Dermis microvascular lymphatic vessel endothelial cell (primary cell): ENCODE measurements at regions not wholly inside any gene's neighbourhood (a gene's known extent, or its start where the extent isn't known, plus 50 kb on each side); places are given as distances from the start of the nearest gene placed in this dataset.

Source experiments
- DNase-seq, 2 donors: peaks; one replicate each; pipeline versions ENCODE4 v3.0.0 to v3.0.0-alpha.2; 2010; ENCODE audit warnings: low read depth in 2 of 2

DNA sequence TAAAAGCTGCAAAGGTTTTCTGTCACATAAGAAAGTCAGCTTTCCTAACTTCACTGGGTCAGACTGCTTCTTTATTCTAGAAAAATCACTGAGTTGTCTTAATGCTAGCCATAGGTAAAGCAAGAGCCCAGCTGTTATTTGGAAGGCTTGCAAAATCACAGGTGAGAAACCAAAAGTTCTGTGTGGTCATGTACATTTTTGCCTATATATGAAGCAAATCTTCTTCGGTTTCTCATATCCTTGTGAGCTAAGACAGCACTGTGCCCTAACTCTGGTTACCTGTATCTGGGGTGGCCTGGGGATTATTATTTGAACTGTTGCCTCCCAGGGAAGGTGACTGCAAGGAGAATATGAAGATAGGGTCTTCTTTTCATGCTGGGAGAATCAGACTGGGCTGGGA is 444.9 kb upstream of the CLINT1 start:
- no peak for DNase-seq

DNA sequence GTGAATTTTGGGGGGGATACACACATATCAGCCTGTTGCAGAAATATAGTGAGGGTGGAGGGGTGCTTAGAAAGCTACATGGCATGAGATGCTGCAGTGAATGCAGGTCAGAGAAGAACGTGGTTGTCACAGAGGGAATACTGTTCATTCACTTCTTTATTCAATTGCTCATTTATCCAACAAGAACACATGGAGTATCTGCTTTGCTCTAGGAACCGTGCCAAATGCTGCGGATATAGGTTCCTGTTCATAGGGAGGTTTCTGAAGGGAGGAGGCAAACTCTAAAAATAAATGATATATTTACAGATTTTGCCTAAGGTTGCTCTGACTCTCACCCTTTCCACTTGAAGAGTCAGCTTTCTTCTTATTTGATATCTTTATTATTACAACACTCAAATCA is 444.3 kb upstream of the CLINT1 start:
- DNase-seq = no peak

DNA sequence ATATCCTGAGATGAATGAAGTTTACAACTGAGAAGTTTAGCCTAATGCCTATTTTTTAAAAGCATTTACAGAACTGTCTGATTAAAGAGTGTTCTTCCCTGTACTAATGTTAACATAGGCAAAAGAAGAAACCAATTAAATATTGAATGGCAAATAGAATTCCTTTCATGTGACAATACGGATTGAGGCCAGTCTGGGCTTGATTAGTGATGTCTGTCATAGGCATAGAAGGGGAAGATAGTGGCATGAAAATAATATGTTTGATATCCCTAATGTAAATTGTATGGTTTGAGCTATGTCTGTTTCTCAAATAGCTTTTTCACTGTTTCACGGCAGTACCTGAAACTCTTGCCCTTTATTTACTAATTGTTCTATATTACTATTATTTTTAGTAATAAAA is 443.1 kb upstream of the CLINT1 start:
- no peak for DNase-seq

DNA sequence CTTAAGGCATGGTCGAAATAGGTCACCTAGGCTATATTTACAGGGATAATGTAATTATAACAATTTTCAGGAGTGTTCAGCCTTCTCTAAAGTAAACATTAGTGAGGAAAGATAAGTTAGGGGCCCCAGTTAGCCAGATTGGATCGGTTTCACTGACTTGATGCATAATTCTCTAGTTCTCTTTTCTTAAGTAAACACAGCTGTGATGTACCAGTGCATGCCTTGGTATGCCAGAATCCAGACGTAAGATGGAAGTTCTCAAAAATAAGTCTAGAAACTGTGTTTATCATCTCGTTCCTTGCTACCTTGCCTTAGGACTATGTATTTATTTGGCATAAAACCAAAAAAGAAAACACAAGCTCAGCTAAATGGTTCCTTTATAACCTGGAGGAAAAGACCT is 442.2 kb upstream of the CLINT1 start:
- no peak for DNase-seq

DNA sequence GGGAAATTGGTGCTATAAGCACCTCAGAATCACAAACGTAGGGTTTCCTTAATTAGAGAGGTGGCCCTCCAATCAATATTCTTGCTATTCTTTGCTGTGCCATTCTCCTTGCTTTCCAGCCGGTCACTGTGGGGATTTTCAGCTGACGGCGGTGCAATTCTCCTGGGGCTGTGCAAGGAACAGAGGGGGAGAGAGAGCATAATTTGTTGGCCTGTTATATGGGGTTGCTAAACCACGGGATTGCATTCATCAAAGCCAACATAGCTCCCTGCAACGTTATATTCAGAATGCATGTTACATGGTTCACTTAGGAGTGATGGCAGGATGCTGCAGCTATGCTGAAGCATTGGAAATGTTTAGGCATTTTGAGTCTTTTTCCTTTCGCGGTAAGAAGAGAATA is 441.3 kb upstream of the CLINT1 start:
- DNase-seq = no peak

DNA sequence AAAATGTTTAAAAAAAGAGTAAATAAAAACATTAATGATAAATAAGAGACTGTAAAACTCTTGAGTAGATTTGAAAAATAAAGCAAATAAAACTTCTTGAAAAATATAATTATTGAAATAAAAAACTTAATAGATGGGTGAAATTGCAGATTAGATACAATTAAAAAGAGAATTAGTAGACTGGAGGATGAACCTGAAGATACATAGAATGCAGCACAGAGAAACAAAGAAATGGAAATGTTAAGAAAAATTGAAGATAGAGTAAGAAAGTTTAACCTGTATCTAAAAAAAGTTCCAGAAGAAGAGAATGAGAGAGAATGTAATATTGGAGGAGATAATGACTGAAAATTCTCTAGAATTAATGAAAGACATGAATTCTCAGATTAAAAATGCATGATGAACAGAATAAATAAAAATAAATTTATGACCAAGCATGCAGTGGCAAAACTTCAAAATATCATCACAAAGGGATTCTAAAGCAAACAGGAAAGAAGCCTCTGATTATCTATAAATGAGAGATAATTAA is 438.1 kb upstream of the CLINT1 start:
- no peak for DNase-seq

DNA sequence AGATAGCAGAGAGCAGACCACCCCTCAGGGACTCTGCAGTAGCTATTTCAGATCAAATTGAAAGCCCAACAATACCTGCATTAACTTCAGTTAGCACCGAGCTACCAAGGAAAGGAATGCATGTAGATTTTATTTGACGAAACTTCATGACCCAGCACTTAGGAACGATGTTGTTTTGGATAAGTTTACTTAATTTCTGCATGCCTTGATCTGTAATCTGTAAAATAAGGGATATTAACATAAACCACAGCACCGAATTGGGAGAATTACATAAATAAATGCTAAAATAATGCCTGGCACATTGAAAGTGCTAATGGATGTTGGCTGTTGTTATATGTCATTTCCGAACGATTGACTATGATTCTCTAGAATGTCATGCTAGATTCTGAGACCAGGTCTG is 435.8 kb upstream of the CLINT1 start:
- no peak for DNase-seq

DNA sequence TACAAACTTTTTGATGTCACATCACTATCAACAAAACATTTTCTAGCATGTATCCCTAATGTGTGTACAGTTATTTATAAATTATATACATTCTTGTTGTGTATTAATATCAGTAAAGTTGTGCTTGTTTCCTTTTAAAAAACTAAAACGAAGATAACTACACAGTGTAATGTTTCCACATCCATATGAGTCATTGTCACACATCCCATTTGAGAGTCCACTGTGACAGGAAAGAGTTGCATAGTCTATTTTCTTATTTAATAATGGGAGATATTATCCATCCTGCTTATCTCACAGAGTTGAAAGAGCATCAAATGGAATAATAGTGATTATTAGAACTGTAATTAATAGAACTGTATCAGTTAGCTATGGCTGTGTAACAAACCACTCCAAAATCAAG is 434.0 kb upstream of the CLINT1 start:
- no peak for DNase-seq

DNA sequence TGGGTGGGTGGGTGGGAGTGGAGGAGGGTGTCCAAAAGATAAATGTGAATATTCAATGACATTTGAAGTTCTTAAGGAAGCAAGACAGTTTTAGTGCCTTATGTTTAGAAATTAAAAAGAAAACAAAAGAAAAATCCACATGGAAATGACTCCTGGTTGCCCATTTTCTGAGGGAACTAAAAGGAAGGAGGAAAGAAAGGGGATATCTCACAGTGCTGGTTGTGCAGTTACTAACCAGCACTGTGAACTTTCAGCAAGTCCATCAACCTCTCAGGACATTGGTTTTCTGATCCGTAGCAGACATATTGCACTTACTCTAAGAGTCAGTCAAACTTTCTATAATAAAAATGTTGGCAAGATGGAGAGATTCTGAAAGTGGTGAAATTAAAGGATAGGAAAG is 431.0 kb upstream of the CLINT1 start:
- no peak for DNase-seq

DNA sequence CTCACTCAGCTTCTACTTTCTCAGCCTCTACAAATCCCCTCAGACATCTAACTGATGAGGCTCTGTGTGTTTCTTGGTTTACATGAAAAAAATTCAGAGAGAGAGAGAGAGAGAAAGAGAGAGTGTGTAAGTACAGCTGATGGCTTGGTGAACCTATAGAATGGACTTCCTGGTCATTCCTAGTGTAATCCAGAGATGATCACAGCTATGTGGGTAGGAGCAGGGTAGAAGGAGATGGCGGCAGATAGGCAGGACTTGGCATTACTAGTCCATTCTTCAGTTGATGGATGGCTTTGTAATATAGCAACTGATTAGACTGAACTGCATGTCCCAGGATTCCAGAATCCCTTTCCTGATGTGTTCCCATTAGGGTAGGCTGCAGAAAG is 429.3 kb upstream of the CLINT1 start:
- DNase-seq = no peak

DNA sequence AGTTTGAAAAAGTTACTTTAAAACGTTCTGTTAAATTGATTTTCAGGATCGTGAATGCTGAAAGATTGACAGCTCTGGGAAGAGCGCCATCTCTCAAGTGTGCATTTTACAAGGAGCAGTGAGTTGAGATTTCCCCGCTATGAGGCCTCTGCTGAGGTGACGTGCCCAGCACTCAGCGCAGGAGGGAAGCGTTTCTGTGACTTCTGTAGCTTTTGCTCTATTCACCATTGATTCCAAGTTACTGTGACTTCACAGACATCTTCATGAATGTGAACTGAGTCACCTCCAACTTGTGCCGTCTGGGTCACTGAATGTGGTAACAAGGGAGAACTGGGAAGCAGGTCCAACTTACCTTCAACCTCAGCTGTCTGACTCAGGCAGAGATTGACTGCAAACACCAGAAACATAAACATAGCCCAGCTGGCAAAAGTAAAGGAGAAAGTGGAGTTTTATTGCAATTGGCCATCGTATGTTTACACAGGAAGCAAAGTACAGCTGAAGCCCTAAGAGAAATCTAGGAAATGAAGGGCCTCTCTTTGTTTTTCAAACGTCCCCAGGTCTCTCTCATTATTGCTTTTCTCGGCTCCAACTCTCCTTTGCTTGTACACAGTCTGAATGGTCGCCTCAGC is 428.8 kb upstream of the CLINT1 start:
- peak in 1 of 2 donors; percentile 48 for DNase-seq

DNA sequence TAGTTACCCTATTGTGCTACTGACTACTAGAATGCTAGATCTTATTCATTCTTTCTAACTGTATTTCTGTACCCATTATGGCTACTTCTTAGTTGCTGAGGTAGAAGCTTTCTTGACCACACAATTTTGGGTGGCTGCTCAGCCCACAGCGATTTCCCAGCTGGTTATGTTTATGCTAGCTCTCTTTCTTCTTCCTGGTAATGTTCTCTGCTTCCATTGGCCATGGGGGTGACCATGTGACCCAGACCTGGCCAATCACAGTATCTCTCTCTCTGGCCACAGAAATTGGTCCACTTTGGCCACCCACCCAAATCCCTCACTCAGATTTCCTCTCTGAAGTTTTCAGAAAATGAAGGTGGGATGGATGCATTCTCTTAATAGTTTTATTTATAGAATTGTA is 427.9 kb upstream of the CLINT1 start:
- no peak for DNase-seq

DNA sequence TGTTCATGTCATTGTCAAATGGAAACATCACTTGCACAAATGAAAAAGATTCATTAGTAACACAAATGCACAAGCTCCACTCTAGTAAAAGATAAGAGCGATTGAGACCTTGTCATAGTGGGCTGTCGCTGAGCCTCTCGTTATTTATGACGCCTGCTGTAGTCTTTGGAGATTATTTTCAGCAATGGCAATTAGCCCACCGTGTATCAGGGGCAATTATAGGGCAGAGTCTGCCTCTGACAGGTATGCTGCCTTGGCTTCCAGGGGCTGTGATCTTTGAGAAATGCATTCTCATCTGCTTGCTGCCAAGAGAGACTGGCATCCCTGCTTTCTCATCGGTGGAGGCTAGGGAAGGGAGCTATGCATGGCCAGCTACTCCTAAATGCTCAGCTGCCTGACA is 426.8 kb upstream of the CLINT1 start:
- no peak for DNase-seq

DNA sequence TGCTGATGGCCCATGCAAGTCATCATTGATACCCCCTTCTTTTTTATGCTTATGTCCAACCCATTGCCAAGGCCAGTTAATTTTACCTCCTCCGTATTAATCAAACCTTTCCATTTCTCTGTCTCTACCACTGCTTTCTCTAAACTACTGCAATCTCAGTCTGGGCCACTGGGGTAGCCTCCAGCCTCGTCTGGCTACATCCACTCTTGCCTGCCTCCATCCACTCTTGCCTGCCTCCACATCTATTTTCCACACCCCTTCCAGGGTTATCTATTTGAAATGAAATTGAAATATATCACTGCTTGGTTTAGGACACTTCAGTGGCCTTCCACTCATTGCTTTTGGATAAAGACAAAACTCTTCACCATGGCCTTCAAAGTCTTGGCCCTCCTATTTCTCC is 425.3 kb upstream of the CLINT1 start:
- no peak for DNase-seq

DNA sequence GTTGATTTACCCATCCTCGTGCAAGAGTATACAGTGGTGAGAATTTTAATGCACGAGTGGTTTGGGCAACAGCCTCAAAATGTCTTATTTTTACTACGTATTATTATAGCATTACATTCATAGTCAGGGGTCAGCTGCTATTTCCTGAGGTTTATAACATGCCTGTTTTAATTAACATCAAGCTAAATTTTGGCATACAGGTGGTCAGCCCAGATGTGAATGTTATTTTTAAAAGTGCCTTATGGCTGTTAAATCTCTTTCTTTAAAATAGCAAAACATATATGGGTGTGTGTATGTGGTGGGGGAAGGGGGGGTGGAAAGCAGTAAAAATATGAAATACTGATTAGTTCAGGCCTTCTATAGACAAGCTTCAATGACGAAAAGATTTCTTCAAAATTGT is 424.5 kb upstream of the CLINT1 start:
- no peak for DNase-seq

DNA sequence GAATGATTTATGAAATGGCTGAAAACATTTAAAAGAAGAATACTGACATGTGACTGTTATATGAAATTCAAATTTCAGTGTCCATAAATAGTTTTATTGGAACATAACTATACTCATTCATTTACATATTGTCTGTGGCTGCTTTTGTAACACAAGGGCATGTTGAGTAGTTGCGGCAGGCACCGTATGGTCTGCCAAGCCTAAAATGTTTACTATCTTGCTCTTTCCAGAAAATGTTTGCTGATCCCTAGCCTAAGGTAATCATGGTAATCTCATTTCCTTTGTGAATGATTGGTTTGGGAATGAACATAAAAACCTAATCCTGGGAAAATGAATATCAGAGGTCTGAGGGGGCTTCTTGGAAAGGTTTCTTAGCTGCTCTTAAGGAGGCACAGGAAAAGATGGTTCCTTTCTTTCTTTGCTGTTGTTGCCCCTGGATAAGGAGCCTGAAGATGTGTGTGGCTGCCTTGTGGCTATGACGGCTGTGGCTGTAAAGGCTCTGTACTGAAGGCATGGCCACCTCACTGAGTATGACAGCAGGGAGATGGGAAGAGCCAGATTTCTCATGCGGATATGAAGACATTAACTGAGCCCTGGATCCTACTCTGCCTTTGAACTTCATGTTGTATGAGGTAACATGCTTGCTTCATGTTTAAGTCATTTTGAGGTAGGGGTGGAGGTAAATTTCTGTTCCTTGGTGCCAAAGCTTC is 419.4 kb upstream of the CLINT1 start:
- DNase-seq = no peak

DNA sequence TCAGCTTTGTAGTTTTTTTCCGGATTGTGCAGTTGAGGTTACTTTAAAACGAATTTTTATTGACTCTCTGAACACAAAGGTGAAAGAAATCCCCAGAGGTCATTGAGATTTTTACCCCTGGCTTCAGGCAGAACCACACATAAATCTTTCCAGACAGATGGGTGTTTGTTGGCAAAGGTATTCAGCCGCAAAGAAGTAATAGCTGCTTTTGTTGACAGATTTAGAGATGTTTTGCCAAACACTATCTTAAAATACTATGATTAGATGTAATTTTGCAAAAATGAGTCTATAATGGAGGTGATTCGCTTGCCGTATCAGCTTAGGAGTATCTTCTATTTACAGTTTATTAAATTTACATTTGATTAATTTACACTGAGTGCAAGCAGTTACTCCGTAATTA is 418.3 kb upstream of the CLINT1 start:
- no peak for DNase-seq

DNA sequence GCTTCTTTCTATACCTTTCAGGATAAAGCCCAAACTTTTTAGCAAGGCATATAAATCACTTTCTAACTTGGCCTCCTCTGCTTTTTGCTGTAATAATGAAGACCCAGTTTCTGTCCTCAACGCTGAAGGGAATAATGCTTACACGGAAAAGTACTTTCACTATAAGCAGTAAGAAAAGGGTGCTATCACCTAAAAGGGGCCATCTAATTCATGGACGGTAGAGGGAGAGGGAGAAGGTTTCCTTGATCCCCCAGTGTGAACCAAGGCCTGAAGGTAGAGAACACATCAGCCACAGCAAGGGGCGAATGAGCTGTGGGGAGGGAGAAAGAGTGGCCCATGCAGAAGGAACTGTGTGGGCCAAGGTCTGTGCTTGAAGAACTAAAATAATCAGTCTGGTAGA is 417.7 kb upstream of the CLINT1 start:
- no peak for DNase-seq

DNA sequence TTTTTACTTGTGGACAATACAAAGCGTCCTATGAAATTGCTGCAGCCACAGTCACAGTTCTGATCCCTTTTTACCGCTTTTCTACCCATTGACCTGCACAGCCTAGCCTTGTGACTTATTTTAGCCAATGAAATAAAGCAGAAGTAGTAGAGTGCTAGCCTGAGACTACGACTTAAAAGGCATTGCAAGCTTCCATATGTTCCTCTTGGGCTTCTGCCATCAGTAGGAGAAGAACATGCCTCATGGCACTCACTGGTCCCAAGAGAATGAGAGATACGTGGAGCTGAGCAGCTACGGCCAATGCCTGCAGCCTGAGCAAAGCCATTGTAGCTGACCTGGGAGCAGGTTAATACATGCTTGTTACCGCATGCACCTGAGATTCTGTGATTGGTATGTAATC is 416.6 kb upstream of the CLINT1 start:
- DNase-seq = no peak

DNA sequence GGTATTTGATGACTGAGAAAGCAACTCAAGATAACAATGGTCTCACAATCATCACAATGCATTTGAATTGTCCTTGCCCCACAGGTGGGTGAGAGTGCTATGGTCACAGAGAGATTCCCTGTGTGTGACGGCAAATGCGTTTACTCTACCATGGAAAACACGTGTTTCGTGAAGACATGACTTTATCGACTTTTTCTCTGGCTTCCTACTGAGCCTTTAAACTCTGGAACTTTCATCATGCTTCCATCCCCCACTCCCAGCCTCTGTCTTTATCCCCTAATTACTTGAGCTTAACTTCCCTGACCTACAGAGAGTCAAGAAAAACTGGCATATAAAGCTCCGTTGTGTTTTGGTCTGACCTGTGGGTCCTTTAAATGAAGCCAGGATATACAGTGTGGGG is 414.1 kb upstream of the CLINT1 start:
- DNase-seq = no peak

DNA sequence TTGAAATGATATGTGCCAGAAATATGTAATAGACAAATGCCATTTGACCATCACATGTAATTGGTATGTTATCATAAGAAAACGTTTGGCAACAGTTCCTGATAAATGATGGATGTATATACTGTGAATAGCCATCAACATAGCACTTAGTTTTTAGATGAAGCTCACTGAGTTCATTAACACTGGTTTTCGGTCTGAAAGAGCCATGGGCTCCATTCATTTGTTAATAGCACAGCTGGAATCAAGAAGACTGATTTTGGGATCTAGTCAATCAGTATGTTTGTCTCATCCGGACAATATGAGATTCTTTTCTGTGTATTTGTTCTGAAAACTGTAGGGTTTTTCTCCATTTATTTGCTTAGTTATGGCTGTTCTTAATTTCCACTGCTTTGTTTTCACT is 413.5 kb upstream of the CLINT1 start:
- DNase-seq = no peak

DNA sequence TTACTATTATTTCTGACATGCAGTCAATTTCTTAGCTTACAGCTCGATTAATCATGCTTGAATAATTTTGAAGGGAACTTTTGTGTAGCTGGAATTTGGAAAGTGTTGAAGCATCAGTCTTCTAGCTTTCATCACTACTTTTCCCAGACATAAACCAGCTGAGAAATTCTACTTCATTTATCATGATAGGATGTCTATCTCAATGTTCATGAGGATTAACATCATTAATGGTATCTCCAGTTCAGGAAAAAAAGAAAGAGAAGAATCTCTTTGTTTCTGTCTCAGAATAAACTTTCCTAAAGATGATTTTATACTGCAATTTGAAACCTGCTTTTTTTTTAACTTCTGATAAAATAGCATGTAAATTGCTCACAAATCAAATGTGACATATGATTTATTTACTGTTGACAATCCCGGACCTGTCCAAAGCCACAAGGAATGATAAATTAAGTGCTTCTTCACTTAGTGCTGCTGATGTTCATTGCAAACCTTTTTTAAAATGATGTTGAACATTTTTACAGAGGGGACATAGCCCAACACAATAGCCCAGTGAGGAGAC is 412.1 kb upstream of the CLINT1 start:
- no peak for DNase-seq

DNA sequence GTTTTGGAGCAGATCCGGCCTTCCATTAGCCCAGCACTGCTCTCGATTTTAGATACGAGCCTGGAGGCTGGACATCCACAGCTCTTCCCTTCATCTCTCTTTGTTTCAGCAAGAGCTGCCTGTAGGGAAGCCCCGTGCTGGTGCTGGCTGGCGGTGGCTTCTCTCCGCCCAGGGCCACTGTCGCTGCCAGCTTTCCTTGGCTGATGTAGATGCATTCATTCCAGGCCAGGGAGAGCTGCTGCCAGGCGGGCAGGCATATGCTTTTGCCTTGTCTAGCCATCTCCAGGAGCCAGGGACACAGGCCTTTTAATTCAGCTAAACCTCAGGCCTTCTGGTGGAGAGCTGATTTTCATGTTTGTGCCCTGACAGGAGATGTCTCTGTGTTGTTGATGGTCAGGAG is 409.3 kb upstream of the CLINT1 start:
- DNase-seq = no peak
